ENCODE measurements at regions not wholly inside any gene's neighbourhood (a gene's known extent, or its start where the extent isn't known, plus 50 kb on each side); places are given as distances from the start of the nearest gene placed in this dataset.
A peak's percentile ranks its signal among the peaks of the same experiment; 100 is the strongest.
"Not testable (repeated sequence)": the region's sequence is repeated elsewhere in the genome, so short reads cannot be mapped to it uniquely, and the experiment has no call there.

- DNase-seq, result no peak
Observed at GRCh38 chr3:5480190-5480589, 292.7 kb downstream of the EDEM1 start.

GRCh38 chr3:5485427-5485826 lies 297.9 kb downstream of the EDEM1 start:
- no peak for DNase-seq

GRCh38 chr3:5488771-5489170 lies 301.3 kb downstream of the EDEM1 start:
- no peak for DNase-seq

GRCh38 chr3:5489536-5489935 lies 302.0 kb downstream of the EDEM1 start:
- peak; percentile 15 for DNase-seq

- DNase-seq, result peak; percentile 78
Observed at GRCh38 chr3:5494905-5495519, 307.5 kb downstream of the EDEM1 start.

- peak; percentile 74 for DNase-seq
Observed at GRCh38 chr3:5497497-5497896, 310.0 kb downstream of the EDEM1 start.

- no peak for DNase-seq
Observed at GRCh38 chr3:5498981-5499380, 311.5 kb downstream of the EDEM1 start.

GRCh38 chr3:5499404-5499803 lies 311.9 kb downstream of the EDEM1 start:
- DNase-seq, result peak; percentile 28

GRCh38 chr3:5503136-5503535 lies 315.6 kb downstream of the EDEM1 start:
- DNase-seq, result no peak

GRCh38 chr3:5504135-5504534 lies 316.6 kb downstream of the EDEM1 start:
- no peak for DNase-seq

- no peak for DNase-seq
Observed at GRCh38 chr3:5505163-5505562, 317.7 kb downstream of the EDEM1 start.

- no peak for DNase-seq
Observed at GRCh38 chr3:5505997-5506396, 318.5 kb downstream of the EDEM1 start.

GRCh38 chr3:5508860-5509259 lies 321.4 kb downstream of the EDEM1 start:
- not testable (repeated sequence) for DNase-seq

GRCh38 chr3:5510300-5510699 lies 322.8 kb downstream of the EDEM1 start:
- DNase-seq, result no peak

- DNase-seq, result no peak
Observed at GRCh38 chr3:5517921-5518320, 330.4 kb downstream of the EDEM1 start.

GRCh38 chr3:5520237-5520636 lies 332.7 kb downstream of the EDEM1 start:
- DNase-seq, result no peak

GRCh38 chr3:5523125-5523524 lies 335.6 kb downstream of the EDEM1 start:
- DNase-seq, result no peak

GRCh38 chr3:5531039-5531438 lies 343.5 kb downstream of the EDEM1 start:
- no peak for DNase-seq

- no peak for DNase-seq
Observed at GRCh38 chr3:5531741-5532290, 344.3 kb downstream of the EDEM1 start.

- no peak for DNase-seq
Observed at GRCh38 chr3:5540532-5540931, 353.0 kb downstream of the EDEM1 start.

GRCh38 chr3:5542472-5542871 lies 355.0 kb downstream of the EDEM1 start:
- DNase-seq, result no peak

- no peak for DNase-seq
Observed at GRCh38 chr3:5543047-5543446, 355.5 kb downstream of the EDEM1 start.

- DNase-seq, result no peak
Observed at GRCh38 chr3:5545719-5546118, 358.2 kb downstream of the EDEM1 start.

- no peak for DNase-seq
Observed at GRCh38 chr3:5553203-5553602, 365.7 kb downstream of the EDEM1 start.

GRCh38 chr3:5554245-5554747 lies 366.8 kb downstream of the EDEM1 start:
- DNase-seq, result no peak
